Fibroblast of lung (primary cell): ENCODE measurements at regions not wholly inside any gene's neighbourhood (a gene's known extent, or its start where the extent isn't known, plus 50 kb on each side); places are given as distances from the start of the nearest gene placed in this dataset.

Experiments
- DNase-seq, 2 donors: peaks; one replicate each; pipeline versions ENCODE4 v3.0.0 to v3.0.0-alpha.2; 2010; ENCODE audit warnings: low read depth in 2 of 2
- H2AFZ ChIP-seq: 2 replicates; pipeline ENCODE4 v1.5.1; 2012; ENCODE audit warnings: low read length, control low read depth, inconsistent platforms
- H3K27ac ChIP-seq: 2 replicates; pipeline ENCODE4 v1.5.1; 2011; ENCODE audit warnings: low read length, control low read depth; ENCODE audit not compliant: insufficient read depth
- H3K27me3 ChIP-seq: 2 replicates; pipeline ENCODE4 v1.5.1; 2011; ENCODE audit warnings: mild to moderate bottlenecking, low read length; ENCODE audit not compliant: control insufficient read depth, insufficient read depth
- H3K36me3 ChIP-seq: 2 replicates; pipeline ENCODE4 v1.5.1; 2011; ENCODE audit warnings: low read length; ENCODE audit not compliant: control insufficient read depth, insufficient read depth
- H3K4me1 ChIP-seq: 2 replicates; pipeline ENCODE4 v1.5.1; 2011; ENCODE audit warnings: low read length; ENCODE audit not compliant: control insufficient read depth, insufficient read depth; ENCODE audit errors: extremely low read depth
- H3K4me2 ChIP-seq: 2 replicates; pipeline ENCODE4 v1.5.1; 2011; ENCODE audit warnings: low read length, control low read depth; ENCODE audit not compliant: insufficient read depth; ENCODE audit errors: extremely low read depth
- H3K4me3 ChIP-seq, 4 experiments: fragments of 200-600 bp in 1 of 4; sonication (generic) in 1 of 4; replicated peaks in 1 of 4; 2 replicates each; pipeline ENCODE4 v1.5.1; 2011 to 2016; ENCODE audit warnings: low read length in 4 of 4, low read depth in 3 of 4, mild to moderate bottlenecking in 3 of 4, control low read depth in 2 of 4, inconsistent platforms in 1 of 4, mixed read lengths in 1 of 4; ENCODE audit not compliant: insufficient read depth in 1 of 4; ENCODE audit errors: control extremely low read depth in 1 of 4
- H3K79me2 ChIP-seq: 2 replicates; pipeline ENCODE4 v1.5.1; 2012; ENCODE audit warnings: mild to moderate bottlenecking, low read length, inconsistent platforms; ENCODE audit not compliant: control insufficient read depth, insufficient read depth
- H3K9ac ChIP-seq: 2 replicates; pipeline ENCODE4 v1.5.1; 2011; ENCODE audit warnings: mild to moderate bottlenecking, low read length, control low read depth; ENCODE audit not compliant: insufficient read depth
- H3K9me3 ChIP-seq: 2 replicates; pipeline ENCODE4 v1.5.1; 2012; ENCODE audit warnings: low read depth, low read length; ENCODE audit not compliant: control insufficient read depth, insufficient read depth
- H4K20me1 ChIP-seq: 2 replicates; pipeline ENCODE4 v1.5.1; 2011; ENCODE audit warnings: low read length; ENCODE audit not compliant: control insufficient read depth, insufficient read depth; ENCODE audit errors: extremely low read depth
- CTCF ChIP-seq, 2 donors: IDR thresholded peaks in 1 of 2; conservative IDR thresholded peaks in 1 of 2; 1 replicate in 1 of 2; 2 replicates in 1 of 2; pipeline ENCODE4 v1.5.1; 2011 to 2012; ENCODE audit warnings: low read length in 2 of 2, control low read depth in 1 of 2, inconsistent platforms in 1 of 2, low read depth in 1 of 2, mild to moderate bottlenecking in 1 of 2
- EZH2 ChIP-seq: IDR thresholded peaks from 2 replicates; pipeline ENCODE4 v1.5.1; 2012; ENCODE audit warnings: low read length, control low read depth, mild to moderate bottlenecking; ENCODE audit errors: missing control alignments

GRCh38 chr21:38878379-38879179 lies 72.8 kb downstream of the ETS2 start:
- H3K4me2 ChIP-seq, result no peak overlapping the region
- no peaks in the 10 kb centered on the region for H3K27me3 ChIP-seq
- DNase-seq, result no peak
- H3K36me3 ChIP-seq, result no peaks in the 10 kb centered on the region
- no peak overlapping the region for H3K27ac ChIP-seq
- no peaks in the 10 kb centered on the region for H3K79me2 ChIP-seq
- H2AFZ ChIP-seq, result no peak overlapping the region
- no peaks in the 10 kb centered on the region for H3K4me1 ChIP-seq
- H4K20me1 ChIP-seq, result no peaks in the 10 kb centered on the region
- H3K4me3 ChIP-seq, result no peak overlapping the region
- H3K9ac ChIP-seq, result no peak overlapping the region
- no peaks in the 10 kb centered on the region for H3K9me3 ChIP-seq
- TF ChIP-seq CTCF (conservative IDR thresholded peaks at IDR 0.05 in 1 of 2, IDR thresholded peaks at IDR 0.05 in 1 of 2; ENCODE audit: low read depth in 1 of 2, low read length in 2 of 2) (no peak), EZH2 (no peak)

GRCh38 chr21:38875694-38876492 lies 70.2 kb downstream of the ETS2 start:
- Histone ChIP-seq H3K4me1 (no peaks in the 10 kb centered on the region), H2AFZ (no peak overlapping the region), H3K36me3 (no peaks in the 10 kb centered on the region), H3K79me2 (no peaks in the 10 kb centered on the region), H3K27me3 (no peaks in the 10 kb centered on the region), H3K27ac (no peak overlapping the region), H3K4me3 (no peak overlapping the region), H4K20me1 (no peaks in the 10 kb centered on the region), H3K9me3 (no peaks in the 10 kb centered on the region), H3K9ac (no peak overlapping the region), H3K4me2 (no peak overlapping the region)
- DNase-seq, result peak; percentile 63 to 65
- TF ChIP-seq EZH2 (no peak), CTCF (conservative IDR thresholded peaks at IDR 0.05 in 1 of 2, IDR thresholded peaks at IDR 0.05 in 1 of 2; ENCODE audit: low read depth in 1 of 2, low read length in 2 of 2) (no peak)
